Astrocyte of the cerebellum (primary cell): ENCODE measurements at regions not wholly inside any gene's neighbourhood (a gene's known extent, or its start where the extent isn't known, plus 50 kb on each side); places are given as distances from the start of the nearest gene placed in this dataset.

Source experiments
- DNase-seq: peaks from one replicate; pipeline ENCODE4 v3.0.0-alpha.2; 2011; ENCODE audit warnings: low read depth
- H3K4me3 ChIP-seq: 2 replicates; pipeline ENCODE4 v1.5.1; 2011; ENCODE audit warnings: mild to moderate bottlenecking, low read depth, low read length, moderate library complexity
- CTCF ChIP-seq: IDR thresholded peaks from 2 replicates; pipeline ENCODE4 v1.5.1; 2012; ENCODE audit warnings: low read length, low read depth, moderate library complexity, mild to moderate bottlenecking; ENCODE audit errors: missing control alignments
- in situ Hi-C: cut with HindIII; loops from 2 replicates; pipeline ENCODE4 v1.10.0; 2017; ENCODE audit warnings: low sequenced_read_pairs

DNA sequence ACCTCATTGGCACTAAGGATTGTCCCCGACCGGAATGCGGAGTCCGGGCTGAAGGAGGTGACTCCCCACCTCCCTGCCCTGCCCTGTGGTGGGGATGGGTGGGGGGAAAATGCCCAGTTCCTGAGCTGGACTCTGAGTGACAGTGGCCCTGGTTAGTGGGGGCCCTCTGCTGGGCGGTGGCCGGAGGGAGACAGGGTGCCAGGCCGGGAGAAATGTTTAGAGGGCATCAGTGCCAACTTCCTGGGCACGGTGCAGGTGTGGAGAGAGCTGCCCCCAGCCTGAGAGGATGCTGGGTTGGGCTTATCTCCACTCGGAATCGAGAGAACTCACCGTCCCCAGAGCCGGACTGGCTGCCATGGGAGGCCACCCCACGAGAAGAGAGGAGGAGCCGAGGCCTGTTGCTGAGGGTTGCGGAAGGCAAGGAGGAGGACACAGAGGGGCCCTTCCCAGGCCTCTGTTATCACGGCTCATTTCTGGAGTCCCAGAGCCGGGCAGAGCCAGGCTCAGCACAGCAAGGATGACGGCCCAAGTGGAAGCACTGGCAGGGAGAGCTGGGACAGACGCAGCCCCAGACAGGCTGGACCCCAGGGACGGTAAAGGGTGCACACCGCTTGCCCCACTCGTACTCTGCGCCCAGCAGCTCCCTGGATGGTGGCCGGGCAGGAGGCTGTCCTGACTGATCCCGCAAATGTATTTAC is 156.7 kb downstream of the KIF26A start:
- no peak for TF ChIP-seq CTCF
- DNase-seq, result no peak
- in situ Hi-C loops, result loop anchor here (5.0 kb wide), 2 partner anchors 47 to 102 kb away; no protein-coding TSS in a partner anchor
- H3K4me3 ChIP-seq, result no peak overlapping the region

DNA sequence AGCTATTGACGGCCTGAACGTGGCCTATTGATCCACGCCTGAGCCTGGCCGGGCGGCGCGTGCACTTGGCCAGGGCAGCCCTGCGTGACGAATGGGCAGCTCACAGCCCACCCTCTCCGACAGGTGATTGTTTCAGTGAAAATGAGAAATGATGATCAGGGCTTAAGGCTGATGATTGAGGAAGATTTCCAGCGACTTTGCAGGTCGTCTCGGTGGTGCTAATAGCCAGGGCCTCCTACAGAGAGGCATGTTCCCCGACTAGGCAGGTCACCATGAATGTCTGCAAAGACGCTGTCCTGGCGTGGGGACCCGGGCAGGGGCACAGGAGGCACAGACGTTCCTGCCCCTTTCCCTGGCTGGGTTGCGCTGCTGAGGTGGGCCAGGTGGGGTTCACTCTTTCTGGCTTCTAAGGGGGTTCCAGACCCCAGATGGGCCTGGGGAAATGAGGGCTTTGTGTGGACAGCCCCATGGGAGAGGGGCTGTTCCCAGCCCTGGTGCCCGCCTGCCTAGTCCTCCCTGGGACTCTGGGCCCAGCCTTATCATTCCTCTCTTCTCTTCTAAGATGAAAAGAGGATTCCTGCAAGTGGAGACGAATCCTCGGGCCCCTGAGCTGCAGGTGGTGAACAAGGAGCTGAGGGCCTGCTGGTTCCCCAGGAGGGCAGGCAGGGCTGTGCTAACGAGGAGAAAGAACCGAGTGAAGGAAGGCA is 157.4 kb downstream of the KIF26A start:
- no peak for TF ChIP-seq CTCF
- in situ Hi-C loops, result no loop called here
- H3K4me3 ChIP-seq, result no peak overlapping the region
- no peak for DNase-seq

- H3K4me3 ChIP-seq, result no peak overlapping the region
- in situ Hi-C loops, result no loop called here
- TF ChIP-seq CTCF, result no peak
- no peak for DNase-seq
Observed at GRCh38 chr14:104296388-104297312, 158.3 kb downstream of the KIF26A start.

- in situ Hi-C loops, result no loop called here
- no peak overlapping the region for H3K4me3 ChIP-seq
- TF ChIP-seq CTCF, result no peak
- no peak for DNase-seq
Observed at GRCh38 chr14:104297313-104297704, 158.9 kb downstream of the KIF26A start.

GRCh38 chr14:104297721-104298401 is 159.5 kb downstream of the KIF26A start:
- no peak overlapping the region for H3K4me3 ChIP-seq
- in situ Hi-C loops, result no loop called here
- TF ChIP-seq CTCF, result no peak
- DNase-seq, result no peak

DNA sequence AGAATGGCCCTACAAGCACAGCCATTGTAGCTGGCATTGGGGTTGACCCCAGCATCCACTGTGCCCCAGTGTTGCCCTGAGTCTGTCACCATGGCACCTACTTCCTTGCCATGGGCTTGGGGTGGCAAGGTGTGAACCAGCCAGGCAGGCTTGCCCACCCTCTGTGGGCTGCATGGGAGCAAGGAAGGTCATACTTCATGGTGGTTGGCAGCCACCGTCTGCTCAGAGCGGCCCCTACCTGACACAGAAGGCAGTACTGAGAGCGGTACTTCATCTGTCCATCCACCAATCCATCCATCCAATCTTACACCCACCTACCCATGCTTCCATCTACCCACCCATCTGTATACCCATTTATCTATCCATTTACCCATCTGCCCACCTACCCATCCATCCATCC is 160.1 kb downstream of the KIF26A start:
- no peak overlapping the region for H3K4me3 ChIP-seq
- in situ Hi-C loops, result no loop called here
- TF ChIP-seq CTCF, result no peak
- no peak for DNase-seq
